Colonic mucosa (tissue), 4 donors: ENCODE measurements at regions not wholly inside any gene's neighbourhood (a gene's known extent, or its start where the extent isn't known, plus 50 kb on each side); places are given as distances from the start of the nearest gene placed in this dataset.

Experiments
- DNase-seq: peaks from one replicate; pipeline ENCODE4 v3.0.0-alpha.2; 2020
- H3K27ac ChIP-seq: fragments of 200-600 bp; one replicate; pipeline ENCODE4 v1.8.0; 2021
- H3K27me3 ChIP-seq: fragments of 200-600 bp; one replicate; pipeline ENCODE4 v1.8.0; 2021
- H3K36me3 ChIP-seq: fragments of 200-600 bp; one replicate; pipeline ENCODE4 v1.8.0; 2021
- H3K4me1 ChIP-seq: fragments of 200-600 bp; one replicate; pipeline ENCODE4 v1.8.0; 2021; ENCODE audit warnings: mild to moderate bottlenecking
- H3K4me3 ChIP-seq: fragments of 200-600 bp; one replicate; pipeline ENCODE4 v1.8.0; 2021
- H3K9ac ChIP-seq, 2 donors: one replicate each; pipeline ENCODE4 v1.7.0; 2013; ENCODE audit warnings: control low read depth in 2 of 2, low read depth in 2 of 2, low read length in 2 of 2
- H3K9me3 ChIP-seq: fragments of 200-600 bp; one replicate; pipeline ENCODE4 v1.8.0; 2021
- CTCF ChIP-seq: fragments of 200-600 bp; IDR thresholded peaks from one replicate; pipeline ENCODE4 v1.8.0; 2022; ENCODE audit warnings: antibody characterized with exemption, mild to moderate bottlenecking
- intact Hi-C: fragments of 100-400 bp; cut with DNase I; formaldehyde crosslinking; loops from one replicate; pipeline ENCODE4 v1.14.1; 2022
- donor health status: healthy.
- donor health status: DM: no; HTN: no; CAD: no.
- donor health status: DM: no; HTN: no; CAD: no.

DNA sequence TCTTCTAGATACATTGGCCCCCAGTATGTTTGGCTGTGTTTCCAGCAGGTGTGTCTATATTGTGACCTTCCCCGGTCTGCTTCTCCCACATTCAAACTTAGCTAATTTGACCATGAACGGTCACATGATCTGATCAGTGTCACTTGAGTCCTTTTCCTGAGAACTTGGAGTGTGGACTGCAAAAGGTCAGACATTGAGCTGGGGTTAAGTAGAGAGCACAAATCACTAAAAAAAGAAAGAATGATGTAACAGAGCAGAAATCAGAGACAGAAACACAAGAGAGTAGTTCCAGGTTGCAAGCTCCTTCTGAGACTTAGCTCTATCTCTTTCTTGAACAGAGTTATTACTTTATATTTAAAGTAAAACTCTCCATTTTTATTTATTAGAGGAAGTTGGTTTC, 733.9 kb downstream of the CBLN4 start:
- H3K4me3 ChIP-seq, result no peak overlapping the region
- no peaks in the 10 kb centered on the region for H3K4me1 ChIP-seq
- H3K27ac ChIP-seq, result no peak overlapping the region
- no peaks in the 10 kb centered on the region for H3K9me3 ChIP-seq
- intact Hi-C loops, result no loop called here
- TF ChIP-seq CTCF, result no peak
- H3K27me3 ChIP-seq, result no peaks in the 10 kb centered on the region
- H3K36me3 ChIP-seq, result no peaks in the 10 kb centered on the region
- DNase-seq, result no peak
- H3K9ac ChIP-seq, result no peak overlapping the region

- H3K9ac ChIP-seq, result no peak overlapping the region
- DNase-seq, result no peak
- H3K27ac ChIP-seq, result no peak overlapping the region
- TF ChIP-seq CTCF, result no peak
- no peaks in the 10 kb centered on the region for H3K9me3 ChIP-seq
- intact Hi-C loops, result no loop called here
- no peak overlapping the region for H3K4me3 ChIP-seq
- no peaks in the 10 kb centered on the region for H3K27me3 ChIP-seq
- H3K36me3 ChIP-seq, result no peaks in the 10 kb centered on the region
- no peaks in the 10 kb centered on the region for H3K4me1 ChIP-seq
These were observed 735.4 kb downstream of the CBLN4 start for GRCh38 chr20:55269913-55270312.

GRCh38 chr20:55266361-55266760, 739.0 kb downstream of the CBLN4 start:
- Histone ChIP-seq H3K27me3 (no peaks in the 10 kb centered on the region), H3K9me3 (no peaks in the 10 kb centered on the region), H3K4me1 (no peaks in the 10 kb centered on the region), H3K36me3 (no peaks in the 10 kb centered on the region), H3K4me3 (no peak overlapping the region), H3K27ac (no peak overlapping the region), H3K9ac (no peak overlapping the region)
- no peak for TF ChIP-seq CTCF
- intact Hi-C loops, result no loop called here
- DNase-seq, result no peak

DNA sequence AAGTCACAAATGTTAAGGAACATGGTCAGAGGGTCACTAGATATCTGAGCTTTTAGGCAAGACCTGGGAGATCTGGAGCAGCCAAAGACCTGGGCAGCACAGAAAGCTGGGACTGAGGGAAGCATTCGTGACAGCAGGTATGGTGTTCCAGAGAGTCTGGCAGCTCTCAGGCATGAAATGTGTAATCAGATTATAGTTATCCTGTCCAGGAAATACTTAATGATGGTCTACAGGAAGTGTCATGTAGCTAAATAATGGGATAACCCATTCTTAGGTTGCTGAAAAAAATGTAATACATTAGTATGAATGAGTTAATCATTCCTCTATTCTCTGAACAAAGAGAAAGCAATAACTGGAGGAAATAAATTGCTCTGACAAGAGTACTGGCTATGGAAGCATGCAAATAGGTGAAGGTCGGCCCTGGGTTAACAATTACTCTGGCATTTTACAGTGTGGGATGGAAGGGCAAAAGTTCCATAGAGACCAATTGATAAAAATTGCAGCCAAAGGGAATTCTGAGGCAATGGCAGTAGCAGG, 740.5 kb downstream of the CBLN4 start:
- Histone ChIP-seq H3K27ac (no peak overlapping the region), H3K9ac (no peak overlapping the region), H3K4me1 (no peaks in the 10 kb centered on the region), H3K36me3 (no peaks in the 10 kb centered on the region), H3K9me3 (no peaks in the 10 kb centered on the region), H3K27me3 (no peaks in the 10 kb centered on the region), H3K4me3 (no peak overlapping the region)
- DNase-seq, result no peak
- no peak for TF ChIP-seq CTCF
- intact Hi-C loops, result no loop called here

DNA sequence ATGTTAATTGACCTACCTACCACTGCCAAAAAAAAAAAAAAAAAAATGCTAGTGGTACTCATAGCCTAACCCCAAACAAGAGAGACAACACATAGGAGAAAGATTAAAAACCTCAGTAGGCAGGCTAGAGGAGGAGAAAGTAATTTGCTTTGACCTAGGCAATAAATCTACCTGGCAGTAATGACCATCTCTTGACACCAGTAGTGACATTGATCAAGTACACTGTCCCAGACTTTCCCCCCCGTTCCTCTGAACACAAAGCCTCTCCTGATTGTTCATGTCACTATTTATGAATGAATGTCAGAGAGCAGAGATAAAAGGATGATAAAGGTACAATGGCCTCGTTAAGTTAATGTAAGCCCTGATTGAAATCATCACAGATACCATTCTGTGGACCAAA, 746.8 kb downstream of the CBLN4 start:
- TF ChIP-seq CTCF, result no peak
- intact Hi-C loops, result no loop called here
- no peak overlapping the region for H3K27ac ChIP-seq
- no peak for DNase-seq
- no peak overlapping the region for H3K9ac ChIP-seq
- no peaks in the 10 kb centered on the region for H3K4me1 ChIP-seq
- H3K36me3 ChIP-seq, result no peaks in the 10 kb centered on the region
- no peaks in the 10 kb centered on the region for H3K27me3 ChIP-seq
- H3K9me3 ChIP-seq, result no peaks in the 10 kb centered on the region
- H3K4me3 ChIP-seq, result no peak overlapping the region

DNA sequence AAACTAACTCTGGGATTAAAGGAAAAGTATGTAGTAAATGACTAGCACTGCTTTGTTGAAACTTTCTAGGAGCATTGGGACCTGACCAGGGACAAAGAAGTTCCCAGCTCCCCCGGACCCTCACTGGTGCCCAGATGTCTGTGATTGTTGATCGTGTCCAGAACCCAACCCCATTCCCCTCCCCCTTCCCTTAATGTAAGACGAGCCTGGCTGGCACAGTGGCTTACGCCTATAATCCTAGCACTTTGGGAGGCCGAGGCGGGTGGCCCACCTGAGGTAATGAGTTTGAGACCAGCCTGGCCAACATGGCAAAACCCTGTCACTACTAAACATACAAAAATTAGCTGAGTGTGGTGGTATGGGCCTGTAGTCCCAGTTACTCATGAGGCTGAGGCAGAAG, 750.3 kb downstream of the CBLN4 start:
- TF ChIP-seq CTCF, result no peak
- Histone ChIP-seq H3K9ac (no peak overlapping the region), H3K27ac (no peak overlapping the region), H3K9me3 (no peaks in the 10 kb centered on the region), H3K36me3 (no peaks in the 10 kb centered on the region), H3K4me1 (no peaks in the 10 kb centered on the region), H3K27me3 (no peaks in the 10 kb centered on the region), H3K4me3 (no peak overlapping the region)
- DNase-seq, result no peak
- intact Hi-C loops, result no loop called here
